Cardiac muscle cell (in vitro differentiated cells and primary cell): ENCODE measurements at regions not wholly inside any gene's neighbourhood (a gene's known extent, or its start where the extent isn't known, plus 50 kb on each side); places are given as distances from the start of the nearest gene placed in this dataset.

Experiments used
- DNase-seq, 2 donors: peaks; one replicate each; pipeline versions ENCODE4 v3.0.0 to v3.0.0-alpha.2; 2010 to 2017; ENCODE audit warnings: low read depth in 1 of 2, low spot score in 1 of 2
- H3K27ac ChIP-seq: fragments of 200-600 bp; sonication (generic); 2 replicates; pipeline ENCODE4 v1.5.1; 2016
- H3K27me3 ChIP-seq: fragments of 200-600 bp; sonication (generic); 2 replicates; pipeline ENCODE4 v1.6.0; 2016; ENCODE audit warnings: control low read depth
- H3K36me3 ChIP-seq: fragments of 200-600 bp; sonication (generic); 2 replicates; pipeline ENCODE4 v1.5.1; 2016; ENCODE audit warnings: control low read depth
- H3K4me1 ChIP-seq: fragments of 200-600 bp; sonication (generic); 2 replicates; pipeline ENCODE4 v1.8.1; 2017; ENCODE audit warnings: low read depth, mild to moderate bottlenecking, mixed run types
- H3K4me3 ChIP-seq: fragments of 200-600 bp; sonication (generic); 2 replicates; pipeline ENCODE4 v1.5.1; 2016; ENCODE audit warnings: mild to moderate bottlenecking
- H3K9me3 ChIP-seq: fragments of 200-600 bp; sonication (generic); 2 replicates; pipeline ENCODE4 v1.5.1; 2017; ENCODE audit warnings: low read depth, mild to moderate bottlenecking, control low read depth
- CTCF ChIP-seq: IDR thresholded peaks from 2 replicates; pipeline ENCODE4 v1.5.1; 2012; ENCODE audit warnings: low read depth, mild to moderate bottlenecking, low read length

DNA sequence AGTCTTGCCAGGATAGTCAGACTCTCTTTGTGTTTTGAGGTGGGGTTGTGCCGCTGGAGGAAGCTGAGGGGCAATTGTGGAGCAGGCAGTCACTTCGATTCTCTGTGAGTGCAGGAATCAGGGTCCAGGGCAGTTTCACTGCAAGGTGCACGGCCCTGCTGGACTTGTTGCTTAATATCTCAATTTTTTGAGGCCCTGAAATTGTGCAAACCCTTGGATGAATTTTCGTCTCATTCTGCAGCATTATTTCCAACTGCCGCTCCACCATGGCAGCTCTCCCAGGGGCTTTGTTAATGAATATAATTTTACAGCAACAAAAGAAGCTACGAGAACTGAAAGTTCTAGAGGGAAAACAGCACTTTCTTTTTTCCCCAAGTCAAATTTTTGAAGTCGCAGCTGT, 531.9 kb downstream of the QKI start:
- Histone ChIP-seq H3K4me1 (no peaks in the 10 kb centered on the region), H3K27me3 (no peaks in the 10 kb centered on the region), H3K36me3 (no peaks in the 10 kb centered on the region), H3K4me3 (no peak overlapping the region), H3K27ac (no peak overlapping the region), H3K9me3 (no peaks in the 10 kb centered on the region)
- no peak for DNase-seq
- no peak for TF ChIP-seq CTCF

DNA sequence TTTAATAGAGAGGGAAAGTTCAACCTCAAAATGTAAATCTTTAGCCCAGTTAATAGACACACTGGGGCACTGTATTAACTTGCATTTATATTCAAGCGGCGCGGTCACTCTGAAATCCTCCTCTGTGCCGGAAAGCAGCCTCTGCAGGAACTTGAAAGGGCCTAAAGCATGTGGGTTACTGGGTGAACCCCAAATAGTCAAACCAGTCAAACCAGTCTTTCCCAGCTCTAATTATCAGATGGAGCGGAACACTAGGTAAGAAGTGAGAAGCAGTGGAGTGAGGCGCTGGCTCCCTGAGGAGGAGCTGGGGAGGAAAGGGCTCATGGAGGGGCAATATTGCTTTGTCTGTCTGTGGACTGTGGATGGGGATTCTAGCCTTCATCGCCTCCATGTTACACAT, 531.3 kb downstream of the QKI start:
- TF ChIP-seq CTCF = no peak
- DNase-seq = no peak
- Histone ChIP-seq H3K4me3 (no peak overlapping the region), H3K9me3 (no peaks in the 10 kb centered on the region), H3K27ac (no peak overlapping the region), H3K27me3 (no peaks in the 10 kb centered on the region), H3K36me3 (no peaks in the 10 kb centered on the region), H3K4me1 (no peaks in the 10 kb centered on the region)

GRCh38 chr6:163944897-163945296, 530.4 kb downstream of the QKI start:
- no peak overlapping the region for H3K27ac ChIP-seq
- H3K36me3 ChIP-seq = no peaks in the 10 kb centered on the region
- no peak for DNase-seq
- no peak for TF ChIP-seq CTCF
- H3K9me3 ChIP-seq = no peaks in the 10 kb centered on the region
- H3K27me3 ChIP-seq = no peaks in the 10 kb centered on the region
- H3K4me3 ChIP-seq = no peak overlapping the region
- H3K4me1 ChIP-seq = no peaks in the 10 kb centered on the region

DNA sequence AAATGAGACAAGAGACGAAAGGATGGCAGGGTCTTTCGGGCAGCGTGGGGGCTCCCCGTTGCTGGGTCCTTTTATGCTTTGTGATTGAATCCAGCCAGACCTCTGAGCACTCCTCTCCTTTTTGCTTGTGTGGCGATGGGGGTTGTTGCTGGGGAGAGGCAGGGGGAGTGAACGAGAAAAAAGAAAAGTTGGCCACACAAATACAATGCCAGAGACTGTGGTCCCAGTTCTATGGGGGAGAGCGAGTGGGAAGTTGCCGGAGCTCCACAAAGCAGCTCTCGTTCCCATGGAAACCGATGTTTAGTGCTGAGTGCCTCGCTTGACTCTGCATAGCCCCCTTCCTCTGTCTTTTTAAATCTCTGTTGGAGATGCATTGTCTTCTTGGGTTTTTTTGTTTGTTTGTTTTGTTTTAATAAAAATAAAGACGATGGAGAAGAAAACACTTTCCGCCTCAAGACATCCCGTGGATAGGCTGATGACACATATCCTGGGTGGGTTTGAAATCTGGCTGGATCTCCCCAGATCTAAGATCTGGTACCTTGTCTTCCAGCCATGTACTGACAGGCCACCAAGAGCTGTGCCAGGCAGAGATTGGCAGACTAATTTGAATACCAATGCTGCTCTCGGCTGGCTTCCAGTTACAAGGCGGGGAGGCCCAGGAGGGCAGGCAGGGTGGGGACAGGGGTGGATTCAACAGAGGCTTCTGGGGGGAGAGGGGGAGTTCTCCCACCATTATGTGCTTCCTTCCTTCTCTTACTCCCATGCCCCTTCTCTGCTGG, 529.3 kb downstream of the QKI start:
- TF ChIP-seq CTCF = no peak

GRCh38 chr6:163942790-163943189, 528.3 kb downstream of the QKI start:
- DNase-seq = no peak
- Histone ChIP-seq H3K36me3 (no peaks in the 10 kb centered on the region), H3K4me3 (no peak overlapping the region), H3K27me3 (no peaks in the 10 kb centered on the region), H3K9me3 (no peaks in the 10 kb centered on the region), H3K4me1 (no peaks in the 10 kb centered on the region), H3K27ac (no peak overlapping the region)
- no peak for TF ChIP-seq CTCF

More for the DNA sequence above, 529.3 kb downstream of the QKI start:
- DNase-seq = peak; percentile 41 to 47
- Histone ChIP-seq H3K4me1 (no peaks in the 10 kb centered on the region), H3K9me3 (no peaks in the 10 kb centered on the region), H3K27ac (no peak overlapping the region), H3K27me3 (no peaks in the 10 kb centered on the region), H3K4me3 (no peak overlapping the region), H3K36me3 (no peaks in the 10 kb centered on the region)
